SK-N-SH (cell line): ENCODE measurements at regions not wholly inside any gene's neighbourhood (a gene's known extent, or its start where the extent isn't known, plus 50 kb on each side); places are given as distances from the start of the nearest gene placed in this dataset.

Source experiments
- CTCF ChIA-PET: fragments of 300-600, 350-600 bp; formaldehyde crosslinking; extraction: SDS; loops from one replicate; lab custom pipeline; 2021; lab: Yijun Ruan, JAX
- POLR2A ChIA-PET: fragments of 350-600 bp; sonication (Branson Sonifier 250); formaldehyde crosslinking; extraction: SDS; loops from one replicate; lab custom pipeline; 2020; ENCODE audit warnings: antibody characterized with exemption, inconsistent platforms; lab: Yijun Ruan, JAX
- DNase-seq: peaks from one replicate; pipeline ENCODE4 v3.0.0; 2012
- H2AFZ ChIP-seq: fragments of 200-600 bp; sonication (generic); 2 replicates; pipeline ENCODE4 v1.8.1; 2016; ENCODE audit warnings: antibody characterized with exemption, mild to moderate bottlenecking, low read depth
- H3F3A ChIP-seq: fragments of 200-600 bp; sonication (generic); replicated peaks from 2 replicates; pipeline ENCODE3; 2016; ENCODE audit warnings: antibody characterized with exemption, mild to moderate bottlenecking; ENCODE audit not compliant: insufficient read depth
- H3K27ac ChIP-seq, 2 experiments: fragments of 200-500 bp in 1 of 2; fragments of 200-600 bp in 1 of 2; sonication (Bioruptor generic) in 1 of 2; sonication (generic), shearing (Covaris generic) in 1 of 2; 2 replicates each; pipeline versions ENCODE4 v1.5.1 to v1.6.1; 2014 to 2016; ENCODE audit warnings: low read depth in 2 of 2, inconsistent platforms in 1 of 2, low read length in 1 of 2, mild to moderate bottlenecking in 1 of 2, mixed read lengths in 1 of 2
- H3K27me3 ChIP-seq: fragments of 200-600 bp; sonication (generic), shearing (Covaris generic); 2 replicates; pipeline ENCODE4 v1.6.1; 2016; ENCODE audit warnings: mixed run types; ENCODE audit not compliant: insufficient read depth
- H3K36me3 ChIP-seq, 2 experiments: fragments of 200-500 bp in 1 of 2; fragments of 200-600 bp in 1 of 2; sonication (Bioruptor generic) in 1 of 2; sonication (generic) in 1 of 2; replicated peaks in 1 of 2; 2 replicates each; pipeline versions ENCODE3 to v1.5.1; 2014 to 2016; ENCODE audit warnings: low read length in 1 of 2, mild to moderate bottlenecking in 1 of 2; ENCODE audit not compliant: insufficient read depth in 2 of 2, control insufficient read depth in 1 of 2
- H3K4me1 ChIP-seq, 2 experiments: fragments of 200-500 bp in 1 of 2; fragments of 200-600 bp in 1 of 2; sonication (Bioruptor generic) in 1 of 2; sonication (generic), shearing (Covaris generic) in 1 of 2; 2 replicates each; pipeline versions ENCODE4 v1.5.1 to v1.6.1; 2014 to 2016; ENCODE audit warnings: low read depth in 1 of 2, low read length in 1 of 2, mixed run types in 1 of 2; ENCODE audit not compliant: insufficient read depth in 2 of 2, control insufficient read depth in 1 of 2
- H3K4me2 ChIP-seq: fragments of 200-600 bp; sonication (generic), shearing (Covaris generic); 2 replicates; pipeline ENCODE4 v1.6.1; 2017; ENCODE audit warnings: mixed run types
- H3K4me3 ChIP-seq, 2 experiments: fragments of 200-500 bp in 1 of 2; fragments of 200-600 bp in 1 of 2; sonication (Bioruptor generic) in 1 of 2; sonication (generic), shearing (Covaris generic) in 1 of 2; 2 replicates each; pipeline versions ENCODE4 v1.5.1 to v1.8.1; 2014 to 2016; ENCODE audit warnings: low read depth in 2 of 2, inconsistent platforms in 1 of 2, low read length in 1 of 2, mild to moderate bottlenecking in 1 of 2, mixed read lengths in 1 of 2, moderate library complexity in 1 of 2
- H3K79me2 ChIP-seq: fragments of 200-600 bp; sonication (generic); 2 replicates; pipeline ENCODE4 v1.8.1; 2017; ENCODE audit warnings: mild to moderate bottlenecking; ENCODE audit not compliant: insufficient read depth
- H3K9ac ChIP-seq: fragments of 200-600 bp; sonication (generic); 2 replicates; pipeline ENCODE4 v1.6.1; 2017; ENCODE audit warnings: mixed run types
- H3K9me2 ChIP-seq: fragments of 200-600 bp; sonication (generic); 2 replicates; pipeline ENCODE4 v1.6.1; 2017; ENCODE audit warnings: mixed run types
- H3K9me3 ChIP-seq: fragments of 200-600 bp; sonication (generic); 2 replicates; pipeline ENCODE4 v1.6.1; 2017; ENCODE audit warnings: mixed run types, mild to moderate bottlenecking, moderate library complexity
- H4K20me1 ChIP-seq: fragments of 200-600 bp; sonication (generic); 2 replicates; pipeline ENCODE4 v1.6.1; 2017; ENCODE audit warnings: mild to moderate bottlenecking, mixed run types; ENCODE audit not compliant: insufficient read depth
- EZH2phosphoT487 ChIP-seq: fragments of 200-600 bp; sonication (generic); IDR thresholded peaks from 2 replicates; pipeline ENCODE4 v1.6.1; 2017; ENCODE audit warnings: low read depth, mixed run types, mild to moderate bottlenecking, antibody characterized with exemption, moderate library complexity, borderline replicate concordance
- GATA2 ChIP-seq: sonication (generic); formaldehyde crosslinking; IDR thresholded peaks from 2 replicates; pipeline ENCODE4 v1.5.0; 2020; ENCODE audit warnings: mild to moderate bottlenecking, missing genetic modification reagents
- NRF1 ChIP-seq: IDR thresholded peaks from 2 replicates; pipeline ENCODE4 v1.6.1; 2012; ENCODE audit warnings: low read depth, mild to moderate bottlenecking, low read length
- RXRA ChIP-seq: IDR thresholded peaks from 2 replicates; pipeline ENCODE4 v1.4.0; 2012; ENCODE audit warnings: low read depth, mild to moderate bottlenecking, borderline replicate concordance
- SMC3 ChIP-seq: IDR thresholded peaks from 2 replicates; pipeline ENCODE4 v1.6.1; 2012; ENCODE audit warnings: low read depth, low read length, improper control_type of control experiment
- TCF12 ChIP-seq: IDR thresholded peaks from 2 replicates; pipeline ENCODE4 v1.4.0; 2012
- YY1 ChIP-seq: IDR thresholded peaks from 2 replicates; pipeline ENCODE4 v1.4.0; 2012; ENCODE audit warnings: low read depth, mild to moderate bottlenecking
- WGBS: methylation state at CpG from one replicate; pipeline ENCODE4 v1.1.6; 2017; ENCODE audit warnings: low lambda C conversion rate; 5-methylcytosine and 5-hydroxymethylcytosine counted together
- TF ChIP-seq, protein P1 (sequence below): IDR thresholded peaks from 2 replicates; pipeline ENCODE4 v1.4.0; 2012; ENCODE audit warnings: low read depth, borderline replicate concordance
- TF ChIP-seq, protein P2 (sequence below): IDR thresholded peaks from 2 replicates; pipeline ENCODE4 v1.4.0; 2012; ENCODE audit warnings: low read depth, borderline replicate concordance

DNA sequence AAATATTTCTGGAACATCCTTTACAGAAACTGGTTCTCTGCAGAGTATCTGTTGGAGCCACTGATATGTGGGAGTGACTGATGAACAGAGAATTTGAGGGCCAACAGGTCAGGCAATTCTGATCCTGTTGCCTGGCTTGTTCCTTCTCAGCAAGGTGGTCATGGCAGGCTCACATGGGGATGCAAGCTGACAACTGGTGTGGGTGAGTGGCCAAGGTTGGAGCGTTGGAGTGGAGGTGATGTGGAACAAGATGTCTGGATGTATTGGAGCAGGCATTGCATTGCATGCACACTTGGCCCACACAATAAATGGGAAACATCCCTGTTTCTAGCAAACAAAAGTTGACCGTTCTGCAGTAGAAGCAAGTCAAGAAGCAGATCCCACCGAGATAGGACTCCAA lies 380.7 kb downstream of the ZNF536 start:
- ChIA-PET POLR2A (no interaction called here), CTCF (no interaction called here)
- no peak overlapping the region for H3K9ac ChIP-seq
- H3K9me3 ChIP-seq, result no peaks in the 10 kb centered on the region; the same call in 1 of the 2 replicates
- H3K4me3 ChIP-seq, result no peak overlapping the region
- H3K4me2 ChIP-seq, result no peak overlapping the region
- H3K9me2 ChIP-seq, result no peaks in the 10 kb centered on the region
- 23% methylated on average over 3 of the region's 3 CpGs for WGBS
- no peak for TF ChIP-seq RXRA
- TF ChIP-seq, protein P1, sequence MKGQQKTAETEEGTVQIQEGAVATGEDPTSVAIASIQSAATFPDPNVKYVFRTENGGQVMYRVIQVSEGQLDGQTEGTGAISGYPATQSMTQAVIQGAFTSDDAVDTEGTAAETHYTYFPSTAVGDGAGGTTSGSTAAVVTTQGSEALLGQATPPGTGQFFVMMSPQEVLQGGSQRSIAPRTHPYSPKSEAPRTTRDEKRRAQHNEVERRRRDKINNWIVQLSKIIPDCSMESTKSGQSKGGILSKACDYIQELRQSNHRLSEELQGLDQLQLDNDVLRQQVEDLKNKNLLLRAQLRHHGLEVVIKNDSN, result no peak
- DNase-seq, result no peak
- H2AFZ ChIP-seq, result no peak overlapping the region
- H3K27me3 ChIP-seq, result no peaks in the 10 kb centered on the region
- H3F3A ChIP-seq, result no peaks in the 10 kb centered on the region
- H3K4me1 ChIP-seq, result peaks cover 0 to 2% of the 10 kb centered on the region in 2 experiments; a peak in 1 of 4 replicates
- no peaks in the 10 kb centered on the region for H4K20me1 ChIP-seq
- H3K27ac ChIP-seq, result no peak overlapping the region
- no peaks in the 10 kb centered on the region for H3K79me2 ChIP-seq
- H3K36me3 ChIP-seq, result no peaks in the 10 kb centered on the region

DNA sequence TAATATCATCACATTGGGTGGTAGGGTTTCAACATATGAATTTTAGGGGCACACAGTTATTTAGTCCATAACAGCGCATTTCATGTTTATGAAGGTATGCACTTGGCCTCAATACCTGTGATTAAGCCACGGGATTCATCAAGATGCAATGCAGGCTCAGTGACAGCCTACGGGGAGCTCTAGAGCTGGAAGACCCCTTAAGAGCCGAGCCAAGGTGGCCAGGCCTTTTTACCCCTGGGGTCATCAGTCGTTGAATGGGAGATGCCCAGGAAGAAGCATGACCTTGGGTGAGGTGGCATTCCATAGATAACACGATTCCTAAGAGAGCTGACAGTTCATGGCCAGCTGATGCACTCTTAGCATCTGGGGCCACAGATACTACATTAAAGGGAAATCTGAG lies 380.0 kb downstream of the ZNF536 start:
- no peak for DNase-seq
- H3K9me3 ChIP-seq, result no peaks in the 10 kb centered on the region; the same call in 1 of the 2 replicates
- 4% methylated on average over 6 of the region's 6 CpGs for WGBS

More for the DNA sequence above, 380.0 kb downstream of the ZNF536 start:
- ChIA-PET CTCF (no interaction called here), POLR2A (no interaction called here)
- no peaks in the 10 kb centered on the region for H3K36me3 ChIP-seq
- peaks cover 0 to 5% of the 10 kb centered on the region in 2 experiments; a peak in 1 of 4 replicates for H3K4me1 ChIP-seq
- TF ChIP-seq SMC3, result no peak
- TF ChIP-seq YY1, result no peak
- no peak for TF ChIP-seq TCF12
- no peak for TF ChIP-seq EZH2phosphoT487
- TF ChIP-seq NRF1, result no peak
- TF ChIP-seq, protein P1, result no peak
- TF ChIP-seq, protein P2, sequence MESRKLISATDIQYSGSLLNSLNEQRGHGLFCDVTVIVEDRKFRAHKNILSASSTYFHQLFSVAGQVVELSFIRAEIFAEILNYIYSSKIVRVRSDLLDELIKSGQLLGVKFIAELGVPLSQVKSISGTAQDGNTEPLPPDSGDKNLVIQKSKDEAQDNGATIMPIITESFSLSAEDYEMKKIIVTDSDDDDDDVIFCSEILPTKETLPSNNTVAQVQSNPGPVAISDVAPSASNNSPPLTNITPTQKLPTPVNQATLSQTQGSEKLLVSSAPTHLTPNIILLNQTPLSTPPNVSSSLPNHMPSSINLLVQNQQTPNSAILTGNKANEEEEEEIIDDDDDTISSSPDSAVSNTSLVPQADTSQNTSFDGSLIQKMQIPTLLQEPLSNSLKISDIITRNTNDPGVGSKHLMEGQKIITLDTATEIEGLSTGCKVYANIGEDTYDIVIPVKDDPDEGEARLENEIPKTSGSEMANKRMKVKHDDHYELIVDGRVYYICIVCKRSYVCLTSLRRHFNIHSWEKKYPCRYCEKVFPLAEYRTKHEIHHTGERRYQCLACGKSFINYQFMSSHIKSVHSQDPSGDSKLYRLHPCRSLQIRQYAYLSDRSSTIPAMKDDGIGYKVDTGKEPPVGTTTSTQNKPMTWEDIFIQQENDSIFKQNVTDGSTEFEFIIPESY, result no peak
- TF ChIP-seq GATA2, result no peak
- no peaks in the 10 kb centered on the region for H3K27me3 ChIP-seq
- no peak overlapping the region for H2AFZ ChIP-seq
- H4K20me1 ChIP-seq, result no peaks in the 10 kb centered on the region
- no peaks in the 10 kb centered on the region for H3F3A ChIP-seq
- H3K79me2 ChIP-seq, result no peaks in the 10 kb centered on the region
- H3K9me2 ChIP-seq, result no peaks in the 10 kb centered on the region
- no peak overlapping the region for H3K4me2 ChIP-seq
- H3K9ac ChIP-seq, result no peak overlapping the region
- no peak overlapping the region for H3K4me3 ChIP-seq
- H3K27ac ChIP-seq, result no peak overlapping the region
